GM12864 (cell line): ENCODE measurements at regions not wholly inside any gene's neighbourhood (a gene's known extent, or its start where the extent isn't known, plus 50 kb on each side); places are given as distances from the start of the nearest gene placed in this dataset.

Experiments used
- DNase-seq: peaks from one replicate; pipeline ENCODE4 v3.0.0-alpha.2; 2011; ENCODE audit warnings: low read depth
- H3K4me3 ChIP-seq: 2 replicates; pipeline ENCODE4 v1.5.1; 2011; ENCODE audit warnings: mild to moderate bottlenecking, low read depth, low read length, control low read depth
- TF ChIP-seq, protein P1 (sequence below): IDR thresholded peaks from 2 replicates; pipeline ENCODE4 v1.5.1; 2011; ENCODE audit warnings: low read depth, mild to moderate bottlenecking, moderate library complexity, low read length, control low read depth, inconsistent platforms; ENCODE audit errors: missing control alignments

DNA sequence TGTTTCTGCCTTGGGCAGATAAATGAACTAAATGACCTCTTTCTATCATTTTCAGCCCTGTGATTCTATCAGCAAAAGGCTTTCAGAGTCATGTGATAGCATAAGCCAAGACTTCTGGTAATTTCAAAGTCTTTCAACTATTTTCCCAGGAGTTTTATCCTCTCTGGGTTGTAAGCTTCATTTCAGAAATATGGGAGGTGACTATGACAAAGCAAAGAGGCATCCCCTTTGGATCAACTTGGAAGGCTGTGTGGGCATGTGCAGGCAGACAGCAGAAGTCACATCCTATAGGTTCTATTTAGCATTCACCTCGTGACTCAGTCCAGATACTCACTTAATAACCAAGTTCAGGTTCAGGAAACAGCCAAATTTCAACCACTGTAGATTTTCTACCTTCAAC lies 149.0 kb upstream of the FST start:
- H3K4me3 ChIP-seq, result no peak overlapping the region
- TF ChIP-seq, protein P1, sequence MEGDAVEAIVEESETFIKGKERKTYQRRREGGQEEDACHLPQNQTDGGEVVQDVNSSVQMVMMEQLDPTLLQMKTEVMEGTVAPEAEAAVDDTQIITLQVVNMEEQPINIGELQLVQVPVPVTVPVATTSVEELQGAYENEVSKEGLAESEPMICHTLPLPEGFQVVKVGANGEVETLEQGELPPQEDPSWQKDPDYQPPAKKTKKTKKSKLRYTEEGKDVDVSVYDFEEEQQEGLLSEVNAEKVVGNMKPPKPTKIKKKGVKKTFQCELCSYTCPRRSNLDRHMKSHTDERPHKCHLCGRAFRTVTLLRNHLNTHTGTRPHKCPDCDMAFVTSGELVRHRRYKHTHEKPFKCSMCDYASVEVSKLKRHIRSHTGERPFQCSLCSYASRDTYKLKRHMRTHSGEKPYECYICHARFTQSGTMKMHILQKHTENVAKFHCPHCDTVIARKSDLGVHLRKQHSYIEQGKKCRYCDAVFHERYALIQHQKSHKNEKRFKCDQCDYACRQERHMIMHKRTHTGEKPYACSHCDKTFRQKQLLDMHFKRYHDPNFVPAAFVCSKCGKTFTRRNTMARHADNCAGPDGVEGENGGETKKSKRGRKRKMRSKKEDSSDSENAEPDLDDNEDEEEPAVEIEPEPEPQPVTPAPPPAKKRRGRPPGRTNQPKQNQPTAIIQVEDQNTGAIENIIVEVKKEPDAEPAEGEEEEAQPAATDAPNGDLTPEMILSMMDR, result no peak
- no peak for DNase-seq

DNA sequence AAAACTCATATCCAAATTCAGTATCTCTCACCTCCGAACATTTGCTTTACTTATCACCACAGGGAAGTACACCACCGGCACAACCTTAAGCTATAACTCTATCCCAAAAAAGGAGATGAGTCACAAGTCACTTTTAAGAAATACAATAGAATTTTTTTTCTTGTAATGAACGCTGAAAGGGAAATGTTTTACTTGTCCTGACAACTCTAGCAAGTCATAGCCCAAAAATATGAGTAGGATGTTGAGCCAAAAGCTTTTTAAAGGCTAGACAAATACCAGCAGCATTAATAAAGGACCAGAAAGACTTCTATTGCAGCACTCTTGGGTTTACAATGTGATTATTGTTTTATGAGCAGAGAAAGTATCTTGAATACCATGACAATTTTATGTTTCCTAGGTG lies 147.3 kb upstream of the FST start:
- TF ChIP-seq, protein P1, result no peak
- no peak overlapping the region for H3K4me3 ChIP-seq
- DNase-seq, result no peak

- DNase-seq, result no peak
- no peak overlapping the region for H3K4me3 ChIP-seq
- TF ChIP-seq, protein P1, result no peak
Measured at GRCh38 chr5:53334431-53334941, 145.9 kb upstream of the FST start.

DNA sequence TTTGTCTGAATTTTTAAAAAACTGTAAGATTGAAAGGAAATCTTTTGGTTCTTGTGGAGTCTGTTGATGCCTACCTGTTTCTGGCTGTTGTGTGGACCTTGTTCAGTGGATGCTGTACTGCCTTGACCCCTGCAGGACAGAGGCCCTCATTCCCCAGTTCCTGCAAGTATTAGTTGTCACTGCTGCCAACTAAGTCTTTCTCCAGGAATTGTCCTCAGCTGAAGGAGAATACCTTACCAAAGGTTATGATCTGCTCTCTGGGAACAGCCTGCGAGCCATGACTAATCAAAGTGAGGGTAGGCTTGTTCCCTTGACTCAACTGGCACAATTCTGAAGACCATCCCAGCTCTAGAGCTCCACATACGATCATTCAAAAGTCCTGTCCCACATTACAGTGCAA lies 145.3 kb upstream of the FST start:
- no peak overlapping the region for H3K4me3 ChIP-seq

GRCh38 chr5:53337827-53338226 lies 142.6 kb upstream of the FST start:
- DNase-seq, result no peak
- no peak overlapping the region for H3K4me3 ChIP-seq
- TF ChIP-seq, protein P1, result no peak

More for the DNA sequence above, 145.3 kb upstream of the FST start:
- DNase-seq, result no peak
- TF ChIP-seq, protein P1, result no peak

DNA sequence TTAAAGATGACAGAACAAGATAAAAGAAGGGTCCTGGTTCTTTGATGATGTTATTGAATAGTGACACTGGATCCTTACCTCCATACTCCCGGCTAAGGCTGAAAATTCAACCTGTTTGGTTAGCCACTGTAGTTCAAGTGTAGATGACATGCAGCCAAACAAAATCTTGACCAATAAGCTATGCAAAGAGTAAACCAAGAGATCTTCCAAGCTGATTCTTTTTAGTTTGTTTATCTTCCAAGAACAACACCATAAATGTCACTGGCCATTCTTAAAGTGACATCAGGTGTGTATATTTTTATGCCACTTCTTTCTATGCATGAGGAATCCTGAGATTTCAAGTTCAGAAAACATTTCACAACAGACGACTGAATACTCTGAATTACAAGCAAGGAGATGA lies 141.5 kb upstream of the FST start:
- no peak overlapping the region for H3K4me3 ChIP-seq
- TF ChIP-seq, protein P1, result no peak
- no peak for DNase-seq

- no peak for DNase-seq
- no peak overlapping the region for H3K4me3 ChIP-seq
- TF ChIP-seq, protein P1, result no peak
Measured at GRCh38 chr5:53339962-53340540, 140.4 kb upstream of the FST start.
